ENCODE measurements at regions not wholly inside any gene's neighbourhood (a gene's known extent, or its start where the extent isn't known, plus 50 kb on each side); places are given as distances from the start of the nearest gene placed in this dataset.
"Not testable (repeated sequence)": the region's sequence is repeated elsewhere in the genome, so short reads cannot be mapped to it uniquely, and the experiment has no call there.

- DNase-seq (ENCODE audit: low spot score): no peak
These were observed 363.7 kb downstream of the ADAM29 start for GRCh38 chr4:175281894-175282293.

DNA sequence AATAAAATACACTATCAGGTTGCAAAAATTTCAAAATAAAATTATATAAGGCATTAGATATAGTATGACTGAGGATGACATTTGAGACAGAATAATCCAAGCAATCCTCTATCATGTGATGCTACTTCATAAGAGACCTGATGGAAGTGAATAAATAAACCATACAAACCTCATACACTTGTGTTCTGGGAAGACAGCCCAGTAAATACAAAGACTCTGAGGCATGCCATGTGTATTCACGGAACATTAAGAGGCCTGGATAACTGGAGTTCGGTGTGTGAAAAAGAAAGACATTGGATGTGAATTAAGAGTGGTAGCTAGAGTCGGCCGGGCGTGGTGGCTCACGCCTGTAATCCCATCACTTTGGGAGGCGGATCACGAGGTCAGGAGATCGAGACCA is 364.2 kb downstream of the ADAM29 start:
- no peak for DNase-seq (ENCODE audit: low spot score)

GRCh38 chr4:175290401-175290800 is 372.2 kb downstream of the ADAM29 start:
- no peak for DNase-seq (ENCODE audit: low spot score)

- no peak for DNase-seq (ENCODE audit: low spot score)
These were observed 379.9 kb downstream of the ADAM29 start for GRCh38 chr4:175297965-175298565.

DNA sequence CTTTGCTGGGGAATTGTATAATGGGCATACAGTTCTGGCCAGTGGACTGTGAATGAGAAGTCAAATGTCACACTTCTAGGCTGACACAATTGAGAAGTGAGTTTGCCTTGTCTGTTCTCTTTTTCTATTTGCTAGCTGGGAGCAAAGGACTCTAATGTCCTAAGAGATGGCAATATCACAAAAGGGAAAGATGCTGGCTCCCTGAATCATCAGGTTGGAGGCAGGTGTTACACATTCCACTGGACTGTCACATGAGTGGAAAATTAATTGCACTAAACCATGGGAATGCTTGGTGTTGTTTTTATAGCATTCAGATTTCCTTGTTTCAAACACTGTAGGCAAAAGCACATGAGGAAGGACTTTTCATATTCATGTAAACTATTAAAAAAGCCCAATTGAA is 388.3 kb downstream of the ADAM29 start:
- no peak for DNase-seq (ENCODE audit: low spot score)

DNA sequence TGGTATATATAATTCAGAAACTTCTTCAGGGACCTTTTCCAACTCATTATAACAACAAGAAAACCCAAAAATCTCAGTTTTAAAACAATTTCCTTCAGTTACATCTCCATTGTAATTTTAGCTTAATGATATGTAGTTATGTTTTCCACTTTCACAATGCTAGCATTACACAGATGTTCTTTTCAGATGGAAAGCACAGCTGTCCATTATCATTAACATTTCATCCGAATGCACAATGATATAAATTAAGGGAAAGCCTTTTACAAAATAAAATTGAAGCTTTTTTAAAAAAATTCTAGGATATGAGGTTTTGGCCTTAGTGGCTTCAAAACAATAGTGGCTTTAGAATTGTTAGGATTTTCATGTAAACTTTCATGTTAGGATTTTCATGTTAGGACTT is 389.2 kb downstream of the ADAM29 start:
- DNase-seq (ENCODE audit: low spot score): no peak

GRCh38 chr4:175308236-175308635 is 390.1 kb downstream of the ADAM29 start:
- no peak for DNase-seq (ENCODE audit: low spot score)

GRCh38 chr4:175309041-175309440 is 390.9 kb downstream of the ADAM29 start:
- DNase-seq (ENCODE audit: low spot score): no peak

DNA sequence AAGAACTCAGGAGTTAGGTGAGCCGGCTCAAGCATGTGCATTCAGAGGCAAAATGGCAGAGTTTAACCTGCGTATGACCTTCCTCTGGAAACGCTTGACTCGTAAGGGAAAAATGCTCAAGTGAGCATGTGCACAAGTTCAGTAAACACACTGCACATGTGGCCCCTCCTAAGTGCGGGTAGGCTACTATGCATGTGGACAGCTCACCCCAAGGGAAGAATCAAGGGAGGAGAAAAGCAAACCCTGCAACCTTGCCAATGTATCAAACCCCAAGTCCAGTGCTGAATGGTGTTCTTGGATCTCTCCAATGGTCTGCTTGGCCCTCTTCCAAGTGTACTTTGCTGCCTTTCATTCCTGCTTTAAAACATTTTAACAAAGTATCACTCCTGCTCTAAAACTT is 407.1 kb downstream of the ADAM29 start:
- DNase-seq (ENCODE audit: low spot score): no peak

- DNase-seq (ENCODE audit: low spot score): no peak
These were observed 408.6 kb downstream of the ADAM29 start for GRCh38 chr4:175326796-175327195.

DNA sequence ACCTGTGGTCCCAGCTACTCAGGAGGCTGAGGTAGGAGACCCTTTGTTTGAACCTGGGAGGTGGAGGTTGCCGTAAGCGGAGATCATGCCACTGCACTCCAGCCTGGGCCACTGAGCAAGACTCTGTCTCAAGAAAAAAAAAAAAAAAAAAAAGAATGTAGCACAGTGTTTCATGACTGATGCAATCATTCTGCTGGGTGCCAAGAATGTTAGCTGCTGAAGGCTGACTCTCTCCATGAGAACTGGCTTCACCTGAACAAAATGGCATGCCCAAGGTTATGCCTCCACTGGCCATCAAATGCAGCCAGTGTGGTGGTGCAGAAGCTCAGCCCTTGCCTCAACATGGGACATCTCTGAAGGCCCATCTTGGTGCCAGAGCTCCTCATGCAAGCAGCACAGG is 412.1 kb downstream of the ADAM29 start:
- DNase-seq (ENCODE audit: low spot score): no peak

DNA sequence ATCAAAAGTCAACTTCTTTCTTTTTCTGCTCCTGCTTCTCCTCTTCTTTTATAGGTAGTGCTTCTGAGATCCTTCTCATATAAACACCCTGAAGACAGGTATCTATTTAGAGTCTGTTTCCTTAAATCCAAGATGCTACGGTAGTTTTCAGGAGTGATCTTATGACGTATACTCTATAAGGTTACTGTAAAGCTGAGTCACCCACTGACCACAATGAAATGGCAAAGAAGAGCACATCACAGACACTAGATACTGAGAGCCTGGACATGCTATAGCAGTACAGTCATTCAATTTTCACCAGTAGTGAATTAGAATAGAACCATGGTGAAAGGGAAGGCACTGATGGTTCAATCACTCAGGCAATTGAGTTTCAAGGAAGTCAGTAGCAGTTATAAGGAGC is 412.5 kb downstream of the ADAM29 start:
- DNase-seq (ENCODE audit: low spot score): no peak

DNA sequence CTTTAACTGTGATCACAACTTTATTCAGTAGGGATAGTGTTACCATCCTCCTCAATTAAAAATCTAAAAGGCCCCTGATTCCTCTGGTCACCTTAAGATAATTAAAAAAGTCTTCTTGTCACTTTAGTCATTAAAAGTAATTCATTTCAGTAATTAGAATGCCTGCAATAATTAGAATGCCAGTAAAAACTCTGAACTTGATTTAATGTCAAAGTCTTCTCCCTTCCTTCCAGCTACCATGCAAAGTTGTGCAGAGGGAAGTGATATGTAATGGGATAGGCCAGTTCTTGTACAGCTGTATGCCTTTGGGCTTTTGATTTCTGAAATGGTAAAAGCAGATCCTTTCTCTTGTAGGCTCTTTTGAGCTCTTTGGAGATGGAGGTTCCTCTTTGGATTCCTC is 417.2 kb downstream of the ADAM29 start:
- no peak for DNase-seq (ENCODE audit: low spot score)

DNA sequence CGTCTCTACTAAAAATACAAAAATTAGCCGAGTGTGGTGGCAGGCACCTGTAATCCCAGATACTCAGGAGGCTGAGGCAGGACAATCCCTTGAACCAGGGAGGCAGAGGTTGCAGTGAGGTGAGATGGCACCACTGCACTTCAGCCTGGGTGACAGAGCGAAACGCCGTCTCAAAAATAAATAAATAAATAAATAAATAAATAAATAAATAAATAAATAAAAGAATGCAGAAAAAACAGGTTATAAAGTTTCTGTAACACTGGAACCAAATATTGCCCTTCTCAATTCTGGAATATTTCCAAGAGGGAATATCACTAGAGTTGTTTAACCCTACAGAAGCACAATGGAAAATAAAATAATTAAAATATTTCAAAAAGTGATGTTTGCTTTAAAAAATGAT is 418.4 kb downstream of the ADAM29 start:
- not testable (repeated sequence) for DNase-seq (ENCODE audit: low spot score)

DNA sequence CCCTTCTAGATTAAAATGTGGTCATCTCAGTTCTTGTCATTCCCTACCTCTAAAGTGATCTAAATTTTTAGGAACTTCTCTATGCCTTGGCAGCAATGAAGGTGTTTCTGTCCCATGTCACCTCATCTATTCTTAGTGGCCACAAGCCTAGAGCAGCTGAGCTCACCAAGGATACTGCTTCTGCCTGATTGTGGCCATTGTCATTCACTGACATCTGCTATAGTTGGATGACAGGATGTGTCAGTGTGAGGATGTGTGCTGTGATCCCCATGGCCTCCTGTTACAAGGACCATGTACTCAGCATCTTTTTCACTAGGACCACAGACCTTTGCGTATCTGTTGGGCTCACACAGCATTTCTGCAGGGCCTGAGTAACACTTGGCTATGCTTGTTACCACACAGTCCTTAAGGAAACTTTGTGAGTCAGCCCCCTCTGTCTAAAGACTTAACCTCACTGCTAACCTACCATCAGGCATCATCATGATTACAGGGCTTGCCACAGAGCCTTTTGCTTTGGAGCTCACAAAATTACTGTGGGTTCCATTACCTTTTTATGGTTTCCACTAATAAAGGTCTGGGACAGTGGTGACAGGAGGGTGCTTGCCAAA is 421.0 kb downstream of the ADAM29 start:
- no peak for DNase-seq (ENCODE audit: low spot score)

GRCh38 chr4:175341203-175341755 is 423.1 kb downstream of the ADAM29 start:
- no peak for DNase-seq (ENCODE audit: low spot score)

- no peak for DNase-seq (ENCODE audit: low spot score)
These were observed 428.2 kb downstream of the ADAM29 start for GRCh38 chr4:175346376-175346775.

DNA sequence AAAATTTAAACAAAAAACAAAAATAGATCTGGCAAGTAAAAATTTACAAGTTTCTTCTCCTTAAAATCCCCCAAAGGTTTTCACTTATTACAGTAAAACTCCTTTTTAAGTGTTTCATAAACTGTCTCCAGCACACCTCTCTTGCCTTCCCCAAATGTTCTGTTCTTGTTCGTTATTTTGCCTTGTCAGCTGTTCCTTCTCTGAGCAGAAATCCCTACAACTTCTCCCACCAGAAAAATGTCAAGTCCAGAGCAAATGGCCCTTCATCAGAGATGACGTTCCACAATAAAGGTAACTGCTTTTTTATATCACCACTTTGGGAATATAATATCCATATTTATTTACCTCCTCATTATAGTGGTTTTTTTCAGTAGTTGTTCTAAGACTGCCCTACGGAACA is 432.1 kb downstream of the ADAM29 start:
- no peak for DNase-seq (ENCODE audit: low spot score)

- DNase-seq (ENCODE audit: low spot score): no peak
These were observed 433.3 kb downstream of the ADAM29 start for GRCh38 chr4:175351473-175351872.

DNA sequence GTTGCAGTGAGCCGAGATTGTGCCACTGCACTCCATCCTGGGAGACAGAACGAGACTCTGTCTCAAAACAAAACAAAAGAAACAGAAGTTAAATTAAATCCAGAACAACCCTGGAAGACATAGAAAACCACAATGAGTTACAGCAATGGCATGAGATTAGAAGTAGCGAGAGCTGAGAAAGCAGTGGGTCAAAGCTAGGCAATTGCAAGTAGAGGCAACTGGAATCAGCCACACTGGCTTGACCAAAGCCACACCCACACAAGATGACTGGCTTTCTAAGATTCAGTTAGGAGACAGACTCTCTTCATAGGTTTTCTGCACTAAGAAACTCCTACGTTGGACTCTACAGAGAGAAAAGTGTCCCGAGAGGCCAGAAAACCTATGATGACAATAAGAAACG is 443.0 kb downstream of the GPM6A start:
- no peak for DNase-seq (ENCODE audit: low spot score)

- DNase-seq (ENCODE audit: low spot score): no peak
These were observed 441.0 kb downstream of the GPM6A start for GRCh38 chr4:175371091-175371490.

DNA sequence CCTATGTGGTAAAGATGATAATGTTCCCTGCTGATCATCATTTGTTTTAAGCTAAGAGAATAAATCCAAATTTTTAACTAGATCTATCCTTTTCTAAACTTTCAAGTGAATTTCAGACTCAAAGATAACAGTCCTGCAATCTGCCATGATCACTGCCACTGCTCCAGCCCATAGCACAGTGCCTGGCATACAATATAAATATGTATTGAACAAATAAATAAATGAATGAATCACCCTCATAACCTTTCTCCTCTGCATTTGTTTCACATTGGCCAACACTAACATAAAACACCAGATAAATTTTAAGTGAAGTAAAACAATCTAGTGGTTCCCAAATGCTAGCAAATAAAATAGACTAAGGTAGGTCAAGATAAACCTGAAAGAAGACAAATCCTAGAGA is 439.0 kb downstream of the GPM6A start:
- DNase-seq (ENCODE audit: low spot score): no peak

DNA sequence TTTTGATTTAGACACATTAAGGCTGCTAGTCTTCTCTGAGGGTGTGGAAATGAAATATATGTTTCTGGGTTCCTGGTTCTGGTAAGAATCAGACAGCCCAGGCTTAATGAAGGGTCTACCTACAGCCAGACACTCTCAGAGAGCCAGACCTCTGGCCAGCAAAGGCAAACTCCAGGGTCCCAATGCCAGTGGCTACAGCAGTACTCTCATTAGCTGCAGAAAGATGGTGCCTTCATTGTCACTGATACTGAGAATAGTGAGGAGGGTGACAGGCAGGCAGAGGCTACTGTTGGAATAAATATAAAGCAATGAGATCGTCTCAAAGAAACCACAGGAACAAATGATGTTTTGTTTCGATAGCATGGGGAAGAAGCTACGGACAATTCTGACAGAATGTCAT is 437.6 kb downstream of the GPM6A start:
- no peak for DNase-seq (ENCODE audit: low spot score)
